SU-DHL-6 (cell line): ENCODE measurements at regions not wholly inside any gene's neighbourhood (a gene's known extent, or its start where the extent isn't known, plus 50 kb on each side); places are given as distances from the start of the nearest gene placed in this dataset.
A peak's percentile ranks its signal among the peaks of the same experiment; 100 is the strongest.

Experiments
- H2AFZ ChIP-seq: fragments of 200-600 bp; sonication (generic); 2 replicates; pipeline ENCODE4 v1.6.1; 2014; ENCODE audit warnings: low read depth, mild to moderate bottlenecking, moderate library complexity, mixed read lengths, antibody characterized with exemption, low read length; ENCODE audit not compliant: severe bottlenecking
- H3F3A ChIP-seq: fragments of 200-600 bp; shearing (Covaris generic); 2 replicates; pipeline ENCODE4 v1.6.0; 2016; ENCODE audit warnings: antibody characterized with exemption, mild to moderate bottlenecking; ENCODE audit not compliant: insufficient read depth
- H3K27ac ChIP-seq: fragments of 200-600 bp; sonication (generic); 2 replicates; pipeline ENCODE4 v1.5.1; 2016; ENCODE audit warnings: low read depth, mild to moderate bottlenecking, low read length, moderate library complexity, mixed read lengths
- H3K27me3 ChIP-seq: fragments of 200-600 bp; sonication (generic), shearing (Covaris generic); 2 replicates; pipeline ENCODE4 v1.6.0; 2014; ENCODE audit warnings: mild to moderate bottlenecking, low read length
- H3K36me3 ChIP-seq: fragments of 200-600 bp; sonication (generic); 2 replicates; pipeline ENCODE4 v1.6.1; 2014; ENCODE audit warnings: mild to moderate bottlenecking, low read length, mixed read lengths
- H3K4me2 ChIP-seq: fragments of 300-600, 200-600 bp; shearing (Covaris generic), sonication (generic); 2 replicates; pipeline ENCODE4 v1.6.0; 2014; ENCODE audit warnings: low read length, low read depth, mild to moderate bottlenecking; ENCODE audit not compliant: poor library complexity, severe bottlenecking
- H3K4me3 ChIP-seq: fragments of 200-600 bp; sonication (generic); 2 replicates; pipeline ENCODE4 v1.5.1; 2014; ENCODE audit warnings: antibody characterized with exemption, low read length, mild to moderate bottlenecking, mixed read lengths; ENCODE audit not compliant: insufficient read depth, poor library complexity, severe bottlenecking
- H3K79me2 ChIP-seq: fragments of 200-600 bp; sonication (generic); 2 replicates; pipeline ENCODE4 v1.6.1; 2014; ENCODE audit warnings: mild to moderate bottlenecking, low read length, moderate library complexity; ENCODE audit not compliant: insufficient read depth
- H3K9ac ChIP-seq: fragments of 200-600 bp; sonication (generic); 2 replicates; pipeline ENCODE4 v1.7.0; 2014; ENCODE audit warnings: mild to moderate bottlenecking, low read length
- H3K9me2 ChIP-seq: fragments of 200-600 bp; sonication (generic); replicated peaks from 2 replicates; pipeline ENCODE4 v1.6.1; 2014; ENCODE audit warnings: low read length; ENCODE audit not compliant: insufficient read depth
- H3K9me3 ChIP-seq: fragments of 200-600 bp; sonication (generic); 2 replicates; pipeline ENCODE4 v1.6.1; 2014; ENCODE audit warnings: low read length, mixed read lengths; ENCODE audit not compliant: insufficient read depth
- H4K20me1 ChIP-seq: fragments of 200-600 bp; sonication (generic); 2 replicates; pipeline ENCODE4 v1.6.1; 2014; ENCODE audit warnings: low read depth, mild to moderate bottlenecking, antibody characterized with exemption, low read length, moderate library complexity, mixed read lengths
- EZH2phosphoT487 ChIP-seq: fragments of 200-600 bp; sonication (generic), shearing (Covaris generic); conservative IDR thresholded peaks from 2 replicates; pipeline ENCODE4 v1.6.1; 2018; ENCODE audit warnings: mild to moderate bottlenecking, antibody characterized with exemption, low read length, moderate library complexity, mixed read lengths
- TF ChIP-seq, protein P1 (sequence below): fragments of 200-600 bp; sonication (generic); IDR thresholded peaks from one replicate; pipeline ENCODE4 v1.5.1; 2017; ENCODE audit warnings: antibody characterized with exemption, mild to moderate bottlenecking, low read length, moderate library complexity; ENCODE audit not compliant: insufficient read depth, poor library complexity, severe bottlenecking

GRCh38 chr15:94582368-94582767 lies 351.0 kb downstream of the MCTP2 start:
- Histone ChIP-seq H3K27ac (no peak overlapping the region), H3K79me2 (no peaks in the 10 kb centered on the region), H3K36me3 (no peaks in the 10 kb centered on the region), H3K4me2 (no peak overlapping the region), H4K20me1 (no peaks in the 10 kb centered on the region), H3K4me3 (no peak overlapping the region), H3K9me3 (no peaks in the 10 kb centered on the region), H2AFZ (no peak overlapping the region), H3K9me2 (no peaks in the 10 kb centered on the region), H3F3A (no peaks in the 10 kb centered on the region), H3K27me3 (no peaks in the 10 kb centered on the region), H3K9ac (no peak overlapping the region)
- no peak for TF ChIP-seq EZH2phosphoT487
- TF ChIP-seq, protein P1, sequence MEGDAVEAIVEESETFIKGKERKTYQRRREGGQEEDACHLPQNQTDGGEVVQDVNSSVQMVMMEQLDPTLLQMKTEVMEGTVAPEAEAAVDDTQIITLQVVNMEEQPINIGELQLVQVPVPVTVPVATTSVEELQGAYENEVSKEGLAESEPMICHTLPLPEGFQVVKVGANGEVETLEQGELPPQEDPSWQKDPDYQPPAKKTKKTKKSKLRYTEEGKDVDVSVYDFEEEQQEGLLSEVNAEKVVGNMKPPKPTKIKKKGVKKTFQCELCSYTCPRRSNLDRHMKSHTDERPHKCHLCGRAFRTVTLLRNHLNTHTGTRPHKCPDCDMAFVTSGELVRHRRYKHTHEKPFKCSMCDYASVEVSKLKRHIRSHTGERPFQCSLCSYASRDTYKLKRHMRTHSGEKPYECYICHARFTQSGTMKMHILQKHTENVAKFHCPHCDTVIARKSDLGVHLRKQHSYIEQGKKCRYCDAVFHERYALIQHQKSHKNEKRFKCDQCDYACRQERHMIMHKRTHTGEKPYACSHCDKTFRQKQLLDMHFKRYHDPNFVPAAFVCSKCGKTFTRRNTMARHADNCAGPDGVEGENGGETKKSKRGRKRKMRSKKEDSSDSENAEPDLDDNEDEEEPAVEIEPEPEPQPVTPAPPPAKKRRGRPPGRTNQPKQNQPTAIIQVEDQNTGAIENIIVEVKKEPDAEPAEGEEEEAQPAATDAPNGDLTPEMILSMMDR, result peak; percentile 28

- H3K4me2 ChIP-seq, result no peak overlapping the region
- H2AFZ ChIP-seq, result no peak overlapping the region
- no peaks in the 10 kb centered on the region for H3K27me3 ChIP-seq
These were observed 353.5 kb downstream of the MCTP2 start for GRCh38 chr15:94584833-94585244.

DNA sequence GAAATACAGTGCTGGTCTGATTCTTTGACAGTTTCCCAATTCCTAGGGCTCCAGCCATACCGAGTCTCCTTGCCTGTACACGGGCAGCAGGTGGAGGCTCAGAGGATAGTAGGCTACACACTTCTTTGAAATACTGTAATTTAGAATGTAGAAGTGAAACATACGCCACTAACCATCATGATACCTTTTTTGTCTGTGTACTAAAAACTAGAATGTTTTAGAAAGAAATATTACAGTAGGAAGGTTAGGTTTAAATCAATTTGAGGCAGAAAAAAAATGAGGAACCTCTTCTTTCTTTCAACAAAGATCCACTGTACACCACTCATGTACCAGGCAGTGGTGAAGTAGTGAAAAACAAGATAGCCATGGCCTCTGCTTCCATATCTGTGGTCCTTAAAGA lies 354.7 kb downstream of the MCTP2 start:
- Histone ChIP-seq H3F3A (no peaks in the 10 kb centered on the region), H3K4me2 (no peak overlapping the region), H4K20me1 (no peaks in the 10 kb centered on the region), H2AFZ (no peak overlapping the region), H3K9ac (no peak overlapping the region), H3K27me3 (no peaks in the 10 kb centered on the region), H3K9me3 (no peaks in the 10 kb centered on the region), H3K36me3 (no peaks in the 10 kb centered on the region), H3K79me2 (no peaks in the 10 kb centered on the region), H3K9me2 (no peaks in the 10 kb centered on the region), H3K27ac (no peak overlapping the region), H3K4me3 (no peak overlapping the region)
- TF ChIP-seq EZH2phosphoT487, result no peak
- TF ChIP-seq, protein P1, result no peak

More at GRCh38 chr15:94584833-94585244, 353.5 kb downstream of the MCTP2 start:
- Histone ChIP-seq H3K9ac (no peak overlapping the region), H3K9me3 (no peaks in the 10 kb centered on the region), H3K79me2 (no peaks in the 10 kb centered on the region), H4K20me1 (no peaks in the 10 kb centered on the region), H3F3A (no peaks in the 10 kb centered on the region), H3K4me3 (no peak overlapping the region), H3K9me2 (no peaks in the 10 kb centered on the region), H3K36me3 (no peaks in the 10 kb centered on the region), H3K27ac (no peak overlapping the region)
- TF ChIP-seq, protein P1, result no peak
- no peak for TF ChIP-seq EZH2phosphoT487
